NCI-H2171 (cell line): ENCODE measurements at regions not wholly inside any gene's neighbourhood (a gene's known extent, or its start where the extent isn't known, plus 50 kb on each side); places are given as distances from the start of the nearest gene placed in this dataset.

Experiments
- DNase-seq: peaks from one replicate; lab custom pipeline; 2025; lab: John Stamatoyannopoulos, UW

GRCh38 chr11:91470656-91471055 is 754.0 kb upstream of the FAT3 start:
- DNase-seq = no peak

- no peak for DNase-seq
These were observed 764.8 kb upstream of the FAT3 start for GRCh38 chr11:91459840-91460239.

- no peak for DNase-seq
These were observed 778.4 kb upstream of the FAT3 start for GRCh38 chr11:91446267-91446666.

- DNase-seq = no peak
These were observed 788.8 kb upstream of the FAT3 start for GRCh38 chr11:91435694-91436395.

GRCh38 chr11:91433284-91434010 is 791.2 kb upstream of the FAT3 start:
- DNase-seq = no peak

GRCh38 chr11:91421641-91422040 is 803.0 kb upstream of the FAT3 start:
- peak; percentile 55 for DNase-seq

GRCh38 chr11:91407842-91408241 is 816.8 kb upstream of the FAT3 start:
- no peak for DNase-seq

GRCh38 chr11:91406009-91406408 is 818.6 kb upstream of the FAT3 start:
- no peak for DNase-seq

- DNase-seq = no peak
These were observed 820.3 kb upstream of the FAT3 start for GRCh38 chr11:91404344-91404743.

- DNase-seq = no peak
These were observed 827.5 kb upstream of the FAT3 start for GRCh38 chr11:91397134-91397468.

GRCh38 chr11:91396236-91397133 is 828.1 kb upstream of the FAT3 start:
- DNase-seq = no peak

GRCh38 chr11:91394727-91395414 is 829.7 kb upstream of the FAT3 start:
- DNase-seq = no peak

GRCh38 chr11:91394073-91394726 is 830.4 kb upstream of the FAT3 start:
- no peak for DNase-seq

GRCh38 chr11:91382946-91383345 is 841.7 kb upstream of the FAT3 start:
- no peak for DNase-seq

GRCh38 chr11:91374794-91375193 is 849.8 kb upstream of the FAT3 start:
- no peak for DNase-seq

GRCh38 chr11:91373497-91373896 is 851.1 kb upstream of the FAT3 start:
- DNase-seq = no peak

GRCh38 chr11:91366816-91367215 is 857.8 kb upstream of the FAT3 start:
- DNase-seq = no peak

- no peak for DNase-seq
These were observed 858.5 kb upstream of the FAT3 start for GRCh38 chr11:91365986-91366585.

- DNase-seq = no peak
These were observed 873.7 kb upstream of the FAT3 start for GRCh38 chr11:91350931-91351330.

- DNase-seq = no peak
These were observed 897.9 kb upstream of the FAT3 start for GRCh38 chr11:91326751-91327150.

- DNase-seq = no peak
These were observed 898.3 kb upstream of the FAT3 start for GRCh38 chr11:91326280-91326679.
